GM13977 (cell line): ENCODE measurements at regions not wholly inside any gene's neighbourhood (a gene's known extent, or its start where the extent isn't known, plus 50 kb on each side); places are given as distances from the start of the nearest gene placed in this dataset.

ENCODE experiments used
- DNase-seq: peaks from one replicate; pipeline ENCODE4 v3.0.0; 2012; ENCODE audit warnings: low spot score
- CTCF ChIP-seq: IDR thresholded peaks from 2 replicates; pipeline ENCODE4 v1.5.1; 2012; ENCODE audit warnings: mild to moderate bottlenecking, control low read depth; ENCODE audit not compliant: insufficient read depth; ENCODE audit errors: extremely low read depth, missing control alignments
- in situ Hi-C: fragments of 300-500 bp; cut with MboI; formaldehyde crosslinking; loops from one replicate; pipeline ENCODE4 v1.12.0; 2022; ENCODE audit warnings: low sequenced_read_pairs, low pct_unique_long_range_greater_than_20kb, mixed read lengths, inconsistent platforms; ENCODE audit not compliant: unreplicated experiment

GRCh38 chr13:31588316-31588715, 151.0 kb upstream of the RXFP2 start:
- in situ Hi-C loops, result no loop called here
- no peak for DNase-seq
- no peak for TF ChIP-seq CTCF

GRCh38 chr13:31588893-31589292, 150.4 kb upstream of the RXFP2 start:
- TF ChIP-seq CTCF, result no peak
- DNase-seq, result no peak

GRCh38 chr13:31591642-31592233, 147.6 kb upstream of the RXFP2 start:
- TF ChIP-seq CTCF, result no peak
- no peak for DNase-seq
- in situ Hi-C loops, result no loop called here

More at GRCh38 chr13:31588893-31589292, 150.4 kb upstream of the RXFP2 start:
- in situ Hi-C loops, result no loop called here

- in situ Hi-C loops, result no loop called here
- no peak for TF ChIP-seq CTCF
- DNase-seq, result no peak
Observed at GRCh38 chr13:31594056-31594455, 145.3 kb upstream of the RXFP2 start.

- in situ Hi-C loops, result no loop called here
Observed at GRCh38 chr13:31595563-31595962, 143.8 kb upstream of the RXFP2 start.

GRCh38 chr13:31598990-31599389, 140.3 kb upstream of the RXFP2 start:
- in situ Hi-C loops, result no loop called here

More at GRCh38 chr13:31595563-31595962, 143.8 kb upstream of the RXFP2 start:
- DNase-seq, result no peak
- no peak for TF ChIP-seq CTCF

More at GRCh38 chr13:31598990-31599389, 140.3 kb upstream of the RXFP2 start:
- no peak for TF ChIP-seq CTCF
- DNase-seq, result no peak
